ENCODE measurements at regions not wholly inside any gene's neighbourhood (a gene's known extent, or its start where the extent isn't known, plus 50 kb on each side); places are given as distances from the start of the nearest gene placed in this dataset.

GRCh38 chr6:155770313-155770712 is 314.7 kb upstream of the NOX3 start:
- no peak for ATAC-seq
- peak; percentile 50; the same call in 1 of the 2 replicates for TF ChIP-seq CBX3 (IDR thresholded peaks at IDR 0.05; ENCODE audit: low read depth)
- no peak for TF ChIP-seq CEBPB (IDR thresholded peaks at IDR 0.05; ENCODE audit: low read depth)

GRCh38 chr6:155765275-155766194 is 309.9 kb upstream of the NOX3 start:
- no TSS peak for BruUV-seq (replicated peaks)
- ChIA-PET CTCF (no interaction called here), POLR2A (no interaction called here), RAD21 (ENCODE audit: low non-redundant PET in 1 of 2, low total read pairs in 2 of 2, uncharacterized antibody in 2 of 2, unreplicated experiment in 2 of 2) (no interaction called here)
- Histone ChIP-seq H3K9ac (ENCODE audit: low read length) (no peak overlapping the region), H3K27ac (ENCODE audit: low read depth, low read length) (no peak overlapping the region), H3K9me2 (ENCODE audit: insufficient read depth) (no peaks in the 10 kb centered on the region), H3K4me3 (replicated peaks in 1 of 2; ENCODE audit: low read depth in 1 of 2, low read length in 2 of 2) (no peak overlapping the region), H4K20me1 (ENCODE audit: insufficient read depth) (no peaks in the 10 kb centered on the region), H3K9me3 (ENCODE audit: control insufficient read depth in 1 of 2, insufficient read depth in 1 of 2, low read depth in 1 of 2, low read length in 2 of 2) (no peaks in the 10 kb centered on the region; a peak in 1 of 4 replicates), H3K36me3 (ENCODE audit: control insufficient read depth in 1 of 2, insufficient read depth in 2 of 2, low read length in 2 of 2) (no peaks in the 10 kb centered on the region), H3K27me3 (ENCODE audit: insufficient read depth, low read length) (no peaks in the 10 kb centered on the region), H3K79me2 (ENCODE audit: insufficient read depth, low read length) (no peaks in the 10 kb centered on the region), H2AFZ (ENCODE audit: low read depth, low read length, poor library complexity, severe bottlenecking) (no peak overlapping the region), H3K4me1 (ENCODE audit: control insufficient read depth in 1 of 2, insufficient read depth in 2 of 2, low read length in 2 of 2) (no peaks in the 10 kb centered on the region), H3K4me2 (ENCODE audit: low read length) (no peak overlapping the region)
- intact Hi-C loops (cut with micrococcal nuclease), result no loop called here
- DNase-seq (ENCODE audit: low read depth, low spot score), result no peak
- ATAC-seq, result no peak
- TF ChIP-seq EZH2 (IDR thresholded peaks at IDR 0.05), result no peak
- no peak for TF ChIP-seq MAX (IDR thresholded peaks at IDR 0.05)
- no peak for TF ChIP-seq TCF7L2 (IDR thresholded peaks at IDR 0.05; ENCODE audit: borderline replicate concordance, extremely low read depth, insufficient read depth, insufficient read length)
- no peak for TF ChIP-seq ZBTB33 (IDR thresholded peaks at IDR 0.05; ENCODE audit: extremely low read depth, insufficient replicate concordance, low read length)
- no peak for TF ChIP-seq SIN3A (IDR thresholded peaks at IDR 0.05; ENCODE audit: low read depth)
- no peak for TF ChIP-seq EGR1 (IDR thresholded peaks at IDR 0.05; ENCODE audit: low read depth)
- TF ChIP-seq ZNF274 (IDR thresholded peaks at IDR 0.05; ENCODE audit: low read depth, low read length), result no peak
- TF ChIP-seq ELF1 (IDR thresholded peaks at IDR 0.05; ENCODE audit: borderline replicate concordance, low read depth), result no peak
- no peak for TF ChIP-seq YY1 (IDR thresholded peaks at IDR 0.05; ENCODE audit: extremely low read depth, insufficient replicate concordance, low read depth, low read length)
- TF ChIP-seq CBX3 (IDR thresholded peaks at IDR 0.05; ENCODE audit: low read depth), result no peak
- no peak for TF ChIP-seq POLR2AphosphoS5 (IDR thresholded peaks at IDR 0.05; ENCODE audit: low read depth, low read length)
- no peak for TF ChIP-seq CTCF (IDR thresholded peaks at IDR 0.05 in 2 of 3, conservative IDR thresholded peaks at IDR 0.05 in 1 of 3; ENCODE audit: borderline replicate concordance in 1 of 3, insufficient read depth in 1 of 3, low read depth in 2 of 3, low read length in 2 of 3)

More at GRCh38 chr6:155770313-155770712, 314.7 kb upstream of the NOX3 start:
- Histone ChIP-seq H3K9ac (ENCODE audit: low read length) (no peak overlapping the region), H3K9me2 (ENCODE audit: insufficient read depth) (no peaks in the 10 kb centered on the region), H3K4me3 (replicated peaks in 1 of 2; ENCODE audit: low read depth in 1 of 2, low read length in 2 of 2) (no peak overlapping the region), H4K20me1 (ENCODE audit: insufficient read depth) (no peaks in the 10 kb centered on the region), H2AFZ (ENCODE audit: low read depth, low read length, poor library complexity, severe bottlenecking) (no peak overlapping the region), H3K79me2 (ENCODE audit: insufficient read depth, low read length) (no peaks in the 10 kb centered on the region), H3K36me3 (ENCODE audit: control insufficient read depth in 1 of 2, insufficient read depth in 2 of 2, low read length in 2 of 2) (no peaks in the 10 kb centered on the region), H3K4me2 (ENCODE audit: low read length) (no peak overlapping the region), H3K4me1 (ENCODE audit: control insufficient read depth in 1 of 2, insufficient read depth in 2 of 2, low read length in 2 of 2) (no peaks in the 10 kb centered on the region), H3K9me3 (ENCODE audit: control insufficient read depth in 1 of 2, insufficient read depth in 1 of 2, low read depth in 1 of 2, low read length in 2 of 2) (no peaks in the 10 kb centered on the region; a peak in 1 of 4 replicates), H3K27ac (ENCODE audit: low read depth, low read length) (no peak overlapping the region), H3K27me3 (ENCODE audit: insufficient read depth, low read length) (no peaks in the 10 kb centered on the region)
- ChIA-PET RAD21 (ENCODE audit: low non-redundant PET in 1 of 2, low total read pairs in 2 of 2, uncharacterized antibody in 2 of 2, unreplicated experiment in 2 of 2) (no interaction called here), CTCF (no interaction called here), POLR2A (no interaction called here)
- DNase-seq (ENCODE audit: low read depth, low spot score), result no peak
- BruUV-seq (replicated peaks), result no TSS peak
- intact Hi-C loops (cut with micrococcal nuclease), result no loop called here
